SU-DHL-6 (cell line): ENCODE measurements at regions not wholly inside any gene's neighbourhood (a gene's known extent, or its start where the extent isn't known, plus 50 kb on each side); places are given as distances from the start of the nearest gene placed in this dataset.

Source experiments
- H2AFZ ChIP-seq: fragments of 200-600 bp; sonication (generic); 2 replicates; pipeline ENCODE4 v1.6.1; 2014; ENCODE audit warnings: low read depth, mild to moderate bottlenecking, moderate library complexity, mixed read lengths, antibody characterized with exemption, low read length; ENCODE audit not compliant: severe bottlenecking
- H3F3A ChIP-seq: fragments of 200-600 bp; shearing (Covaris generic); 2 replicates; pipeline ENCODE4 v1.6.0; 2016; ENCODE audit warnings: antibody characterized with exemption, mild to moderate bottlenecking; ENCODE audit not compliant: insufficient read depth
- H3K27ac ChIP-seq: fragments of 200-600 bp; sonication (generic); 2 replicates; pipeline ENCODE4 v1.5.1; 2016; ENCODE audit warnings: low read depth, mild to moderate bottlenecking, low read length, moderate library complexity, mixed read lengths
- H3K27me3 ChIP-seq: fragments of 200-600 bp; sonication (generic), shearing (Covaris generic); 2 replicates; pipeline ENCODE4 v1.6.0; 2014; ENCODE audit warnings: mild to moderate bottlenecking, low read length
- H3K36me3 ChIP-seq: fragments of 200-600 bp; sonication (generic); 2 replicates; pipeline ENCODE4 v1.6.1; 2014; ENCODE audit warnings: mild to moderate bottlenecking, low read length, mixed read lengths
- H3K4me2 ChIP-seq: fragments of 300-600, 200-600 bp; shearing (Covaris generic), sonication (generic); 2 replicates; pipeline ENCODE4 v1.6.0; 2014; ENCODE audit warnings: low read length, low read depth, mild to moderate bottlenecking; ENCODE audit not compliant: poor library complexity, severe bottlenecking
- H3K4me3 ChIP-seq: fragments of 200-600 bp; sonication (generic); 2 replicates; pipeline ENCODE4 v1.5.1; 2014; ENCODE audit warnings: antibody characterized with exemption, low read length, mild to moderate bottlenecking, mixed read lengths; ENCODE audit not compliant: insufficient read depth, poor library complexity, severe bottlenecking
- H3K79me2 ChIP-seq: fragments of 200-600 bp; sonication (generic); 2 replicates; pipeline ENCODE4 v1.6.1; 2014; ENCODE audit warnings: mild to moderate bottlenecking, low read length, moderate library complexity; ENCODE audit not compliant: insufficient read depth
- H3K9ac ChIP-seq: fragments of 200-600 bp; sonication (generic); 2 replicates; pipeline ENCODE4 v1.7.0; 2014; ENCODE audit warnings: mild to moderate bottlenecking, low read length
- H3K9me2 ChIP-seq: fragments of 200-600 bp; sonication (generic); replicated peaks from 2 replicates; pipeline ENCODE4 v1.6.1; 2014; ENCODE audit warnings: low read length; ENCODE audit not compliant: insufficient read depth
- H3K9me3 ChIP-seq: fragments of 200-600 bp; sonication (generic); 2 replicates; pipeline ENCODE4 v1.6.1; 2014; ENCODE audit warnings: low read length, mixed read lengths; ENCODE audit not compliant: insufficient read depth
- H4K20me1 ChIP-seq: fragments of 200-600 bp; sonication (generic); 2 replicates; pipeline ENCODE4 v1.6.1; 2014; ENCODE audit warnings: low read depth, mild to moderate bottlenecking, antibody characterized with exemption, low read length, moderate library complexity, mixed read lengths
- CTCF ChIP-seq: fragments of 200-600 bp; sonication (generic); IDR thresholded peaks from one replicate; pipeline ENCODE4 v1.5.1; 2017; ENCODE audit warnings: antibody characterized with exemption, mild to moderate bottlenecking, low read length, moderate library complexity; ENCODE audit not compliant: insufficient read depth, poor library complexity, severe bottlenecking
- EZH2phosphoT487 ChIP-seq: fragments of 200-600 bp; sonication (generic), shearing (Covaris generic); conservative IDR thresholded peaks from 2 replicates; pipeline ENCODE4 v1.6.1; 2018; ENCODE audit warnings: mild to moderate bottlenecking, antibody characterized with exemption, low read length, moderate library complexity, mixed read lengths

DNA sequence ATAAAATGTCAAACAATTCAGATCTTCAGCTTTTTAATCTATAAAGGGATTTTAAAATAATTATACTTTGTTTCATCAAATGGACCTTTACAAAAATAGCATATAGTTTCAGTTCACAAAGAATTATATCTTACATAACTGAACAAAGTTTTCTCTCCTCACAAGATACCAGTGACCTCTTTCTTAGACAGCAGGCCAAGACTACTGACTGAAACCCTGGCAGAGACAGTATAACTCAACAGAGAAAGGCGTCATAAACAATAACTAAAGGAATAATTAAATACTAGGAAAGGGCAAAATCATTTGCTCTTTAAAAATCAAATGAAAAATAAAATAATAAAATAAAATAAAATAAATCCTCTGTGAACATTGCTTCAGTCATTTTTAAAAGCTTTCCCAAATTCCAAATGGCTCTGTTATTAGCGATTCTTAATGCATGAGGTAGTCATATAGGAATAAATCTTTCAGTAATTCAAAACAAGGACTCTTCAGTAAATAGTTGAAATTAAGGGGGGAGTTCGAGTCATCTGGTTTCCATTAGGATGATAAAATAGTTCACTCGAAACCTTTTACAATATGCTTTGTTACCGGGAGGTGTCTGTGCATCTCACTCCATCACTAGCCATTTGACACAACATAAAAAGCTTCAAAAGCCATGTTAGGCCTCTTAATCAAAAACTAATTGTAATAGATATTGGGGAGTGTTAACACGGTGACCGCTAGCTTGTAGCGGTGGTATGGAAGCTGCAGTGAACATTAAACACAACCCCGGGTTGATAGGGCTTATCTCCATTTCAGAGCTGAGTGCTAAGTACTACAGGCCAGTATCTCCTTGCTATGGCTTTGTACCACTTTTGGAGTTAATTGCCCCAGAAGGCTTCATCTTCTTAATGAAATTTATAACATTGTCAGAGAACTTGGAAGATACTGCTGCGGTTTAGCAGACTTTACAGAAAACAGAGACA lies 142.9 kb upstream of the NR2F2 start:
- no peaks in the 10 kb centered on the region for H3F3A ChIP-seq
- no peak overlapping the region for H2AFZ ChIP-seq
- H3K9me2 ChIP-seq: no peaks in the 10 kb centered on the region
- H3K27me3 ChIP-seq: no peaks in the 10 kb centered on the region
- H3K79me2 ChIP-seq: no peaks in the 10 kb centered on the region
- no peak overlapping the region for H3K9ac ChIP-seq
- H3K27ac ChIP-seq: no peak overlapping the region
- no peaks in the 10 kb centered on the region for H3K9me3 ChIP-seq
- TF ChIP-seq EZH2phosphoT487 (no peak), CTCF (no peak)
- no peaks in the 10 kb centered on the region for H3K36me3 ChIP-seq
- no peak overlapping the region for H3K4me2 ChIP-seq
- H3K4me3 ChIP-seq: no peak overlapping the region
- no peaks in the 10 kb centered on the region for H4K20me1 ChIP-seq

GRCh38 chr15:96197721-96198120 lies 132.8 kb upstream of the NR2F2 start:
- H3F3A ChIP-seq: no peaks in the 10 kb centered on the region
- H3K27me3 ChIP-seq: no peaks in the 10 kb centered on the region
- no peak overlapping the region for H3K4me2 ChIP-seq
- no peaks in the 10 kb centered on the region for H3K9me3 ChIP-seq
- H2AFZ ChIP-seq: no peak overlapping the region
- H3K79me2 ChIP-seq: no peaks in the 10 kb centered on the region
- H4K20me1 ChIP-seq: no peaks in the 10 kb centered on the region
- no peak for TF ChIP-seq EZH2phosphoT487
- TF ChIP-seq CTCF: no peak
- no peak overlapping the region for H3K27ac ChIP-seq
- no peaks in the 10 kb centered on the region for H3K9me2 ChIP-seq
- H3K9ac ChIP-seq: no peak overlapping the region
- no peaks in the 10 kb centered on the region for H3K36me3 ChIP-seq
- no peak overlapping the region for H3K4me3 ChIP-seq

GRCh38 chr15:96199111-96199510 lies 131.4 kb upstream of the NR2F2 start:
- no peak overlapping the region for H2AFZ ChIP-seq
- H3K36me3 ChIP-seq: no peaks in the 10 kb centered on the region
- H3K27ac ChIP-seq: no peak overlapping the region
- no peak overlapping the region for H3K4me2 ChIP-seq
- H3K9me2 ChIP-seq: no peaks in the 10 kb centered on the region
- no peaks in the 10 kb centered on the region for H4K20me1 ChIP-seq
- H3F3A ChIP-seq: no peaks in the 10 kb centered on the region
- H3K9me3 ChIP-seq: no peaks in the 10 kb centered on the region
- H3K27me3 ChIP-seq: no peaks in the 10 kb centered on the region
- TF ChIP-seq CTCF (no peak), EZH2phosphoT487 (no peak)
- H3K79me2 ChIP-seq: no peaks in the 10 kb centered on the region
- no peak overlapping the region for H3K4me3 ChIP-seq
- no peak overlapping the region for H3K9ac ChIP-seq
